NCI-H2107 (cell line): ENCODE measurements at regions not wholly inside any gene's neighbourhood (a gene's known extent, or its start where the extent isn't known, plus 50 kb on each side); places are given as distances from the start of the nearest gene placed in this dataset.

Experiments used
- DNase-seq: peaks from one replicate; lab custom pipeline; 2025; lab: John Stamatoyannopoulos, UW

DNA sequence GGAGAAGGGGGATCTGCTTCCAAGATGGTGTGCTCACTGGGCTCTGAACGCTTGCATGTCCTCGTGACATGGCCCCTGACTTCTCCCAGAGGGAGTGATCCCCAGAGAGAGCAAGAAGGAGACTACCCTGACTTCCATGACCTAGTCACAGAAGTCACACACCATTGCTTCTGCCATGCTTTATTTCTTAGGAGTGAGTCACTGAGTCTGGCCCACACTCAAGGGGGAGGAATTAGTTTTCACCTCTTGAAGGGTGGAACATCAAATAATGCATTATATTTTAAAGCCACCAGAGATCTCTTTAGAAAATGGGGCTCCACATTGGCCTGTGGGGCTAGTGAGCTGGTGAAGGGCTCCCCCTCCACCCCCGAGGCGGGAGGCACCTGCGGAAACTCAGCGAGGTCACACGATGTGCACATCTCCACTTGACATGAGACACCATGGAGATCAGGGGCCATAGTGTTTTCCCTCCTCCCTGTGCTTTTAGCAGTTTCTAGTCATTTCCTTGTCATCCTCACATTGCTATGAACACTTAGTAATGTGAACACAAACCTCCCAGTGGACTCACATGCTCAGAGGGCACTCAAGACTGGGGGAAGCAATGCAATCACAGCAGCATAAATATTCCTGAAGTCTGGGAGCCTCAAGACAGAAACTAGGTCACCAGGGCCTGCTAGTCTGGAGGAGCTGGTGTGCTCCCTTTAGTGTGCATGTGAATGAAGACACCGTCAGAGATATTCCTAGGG, 87.4 kb upstream of the FZD10 start:
- no peak for DNase-seq

DNA sequence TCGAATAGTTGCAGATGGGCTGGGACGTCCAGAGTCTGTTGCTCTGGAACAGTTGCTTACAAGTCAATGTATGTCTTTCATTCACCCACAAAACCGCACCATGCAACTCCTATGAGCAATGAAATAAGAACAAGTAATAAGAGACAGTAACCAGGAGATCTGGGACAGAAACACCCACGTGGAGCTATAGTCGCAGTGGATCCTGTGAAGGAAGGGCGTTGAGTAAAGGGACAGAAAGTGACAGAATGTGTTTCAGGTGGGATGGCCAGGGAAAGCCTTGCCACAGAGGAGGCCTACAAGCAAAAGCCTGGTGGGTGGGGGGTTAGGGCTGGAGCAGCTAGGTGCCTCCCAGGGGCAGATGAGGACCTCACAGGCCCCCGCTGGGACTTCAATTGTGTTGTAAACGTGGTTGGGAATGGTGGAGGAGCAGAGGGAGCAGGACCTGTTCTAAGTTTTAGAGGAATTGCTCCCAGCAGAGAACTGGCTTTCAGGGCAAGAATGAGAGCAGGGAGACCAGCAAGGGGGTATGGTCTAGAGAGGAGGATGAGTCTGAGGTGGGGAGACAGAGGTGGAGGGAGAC, 86.7 kb upstream of the FZD10 start:
- DNase-seq: no peak

DNA sequence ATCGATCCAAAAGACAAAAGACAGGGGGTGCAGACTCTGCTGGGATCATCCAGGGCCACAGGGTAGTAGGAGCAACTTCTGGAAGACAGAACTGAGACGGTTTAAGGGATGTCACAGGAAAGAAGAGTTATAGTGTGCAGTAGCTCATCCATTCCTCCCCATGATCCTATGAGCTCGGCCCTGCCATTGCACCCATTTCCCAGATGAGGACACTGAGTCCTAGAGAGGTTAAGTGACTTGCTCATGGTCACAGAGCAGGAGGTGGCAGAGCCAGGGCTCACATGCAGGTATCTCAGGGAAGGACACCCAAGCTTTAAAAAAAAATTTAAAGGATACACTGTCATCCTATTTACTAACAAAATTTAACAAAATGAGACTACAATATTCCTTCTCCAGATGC, 86.1 kb upstream of the FZD10 start:
- DNase-seq: no peak

DNA sequence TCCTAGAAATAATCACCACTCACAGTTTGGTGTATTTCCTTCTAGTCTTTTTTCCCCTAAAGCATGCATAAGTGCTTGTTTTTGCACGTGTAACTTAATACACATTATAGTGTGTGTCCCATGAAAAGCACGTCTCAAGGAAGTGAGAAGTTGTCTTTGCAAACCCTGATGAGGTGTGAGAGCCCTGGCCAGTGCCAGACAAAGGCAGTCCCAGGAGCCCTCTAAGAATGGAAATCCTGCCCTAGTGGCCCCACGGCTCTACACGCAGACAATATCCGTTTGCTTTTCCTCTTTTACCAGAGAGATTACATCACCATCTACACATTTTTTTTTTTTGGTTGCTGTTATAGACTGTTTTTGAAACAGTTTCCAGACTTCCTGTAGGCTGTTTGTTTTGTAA, 85.5 kb upstream of the FZD10 start:
- no peak for DNase-seq

DNA sequence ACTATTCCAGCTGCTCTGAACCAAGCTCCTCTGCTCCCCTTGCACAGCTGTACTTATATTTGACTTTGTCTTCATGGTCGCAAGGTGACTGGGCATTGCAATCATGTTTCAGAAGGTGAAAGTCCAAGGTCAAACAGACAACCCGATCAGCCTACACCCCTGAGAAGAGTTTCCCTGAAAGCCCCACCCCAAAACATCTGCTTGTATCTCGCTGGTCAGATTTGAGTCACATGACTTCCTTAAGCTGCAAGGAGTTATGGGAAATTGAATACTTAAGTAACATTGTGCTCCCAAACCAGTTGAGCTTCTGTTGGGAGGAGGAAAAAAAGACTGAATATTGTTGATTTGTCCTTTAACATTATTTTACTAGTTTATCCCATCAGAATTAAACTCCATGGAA, 83.4 kb upstream of the FZD10 start:
- no peak for DNase-seq

DNA sequence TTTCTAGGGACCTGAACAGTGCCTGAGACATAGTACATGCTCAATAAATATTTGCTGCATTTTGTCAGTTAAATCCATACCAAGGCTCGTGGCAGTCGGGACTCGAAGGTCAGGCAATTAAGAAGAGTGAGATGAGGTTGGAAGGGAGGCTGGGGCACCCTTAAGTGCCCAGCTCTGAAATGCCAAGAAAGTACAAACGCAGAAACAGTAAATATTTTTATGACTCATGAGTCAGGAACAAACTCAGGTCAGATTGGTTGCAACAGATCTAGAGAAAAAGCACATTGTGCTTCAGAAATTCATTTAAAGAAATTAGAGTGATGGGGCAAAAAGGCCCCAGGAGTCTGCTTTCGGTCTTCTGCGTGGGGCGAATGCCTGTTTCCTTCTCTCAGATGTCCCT, 83.0 kb upstream of the FZD10 start:
- DNase-seq: no peak

DNA sequence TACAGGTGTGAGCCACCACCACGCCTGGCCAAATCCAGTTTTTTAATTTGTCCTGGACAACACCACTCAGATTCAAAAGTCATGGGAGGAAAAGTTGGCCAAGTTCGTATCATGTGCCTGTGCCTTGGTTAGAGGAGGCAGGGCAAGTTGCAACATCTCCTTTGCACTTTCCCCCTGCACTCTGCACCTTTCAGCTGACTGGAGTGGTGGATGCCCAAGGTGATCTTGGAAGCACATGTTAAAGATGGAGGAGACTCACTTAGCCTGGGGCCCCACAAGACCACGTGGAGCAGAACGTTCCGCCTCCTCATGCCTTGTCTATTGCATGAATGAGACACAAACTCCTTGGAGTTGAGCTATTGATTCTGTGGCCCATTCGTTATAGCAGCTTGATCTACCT, 82.1 kb upstream of the FZD10 start:
- DNase-seq: no peak

DNA sequence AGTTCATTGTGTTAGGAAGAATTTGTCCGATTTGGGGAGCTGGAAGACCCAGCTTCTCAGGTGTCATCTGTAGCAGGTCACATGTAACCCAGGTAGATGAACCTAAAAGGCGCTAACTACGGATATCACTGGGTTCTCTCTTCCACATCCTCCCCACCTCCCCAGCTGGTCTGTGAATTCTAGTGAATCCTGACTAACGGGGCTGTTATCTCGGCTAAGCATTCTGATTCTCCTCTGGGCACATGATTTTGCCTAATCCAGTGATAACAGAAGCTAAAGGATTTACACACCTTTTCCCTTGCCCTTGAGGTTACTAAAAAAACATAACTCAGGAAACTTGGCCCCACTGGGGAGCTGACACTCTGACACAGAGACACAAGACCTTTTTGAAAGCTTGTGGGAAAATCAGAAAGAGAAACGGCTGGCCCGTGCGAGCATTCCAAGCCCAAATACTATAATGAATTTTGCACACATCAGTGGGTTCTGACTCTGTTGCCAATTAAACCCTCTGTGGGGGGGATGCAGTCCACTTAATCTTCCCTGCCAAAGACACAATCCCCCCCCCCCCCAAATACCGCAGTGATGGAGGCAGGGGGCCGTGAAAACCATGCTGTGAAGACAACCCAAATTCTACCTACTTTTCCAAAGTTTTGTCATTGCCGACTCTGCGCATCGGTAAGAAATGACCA, 81.0 kb upstream of the FZD10 start:
- DNase-seq: no peak

DNA sequence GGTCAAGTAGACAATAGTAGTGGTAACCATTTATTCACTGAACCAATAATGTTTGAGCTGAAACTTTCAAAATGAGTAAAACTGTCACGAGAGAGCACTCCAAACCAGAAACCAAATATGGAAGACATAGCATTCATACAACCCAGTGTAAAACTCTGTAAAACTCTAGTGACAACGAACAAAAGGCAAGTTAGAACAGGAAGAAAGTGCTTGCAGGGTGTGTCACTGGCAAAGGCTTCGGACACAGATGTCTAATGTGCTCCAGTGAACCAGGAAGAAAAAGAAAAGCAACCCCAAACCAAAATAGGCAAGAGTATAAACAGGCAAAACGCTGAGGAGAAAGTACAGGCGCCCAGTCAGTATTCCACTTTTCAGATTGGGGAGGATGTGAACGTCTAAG, 79.3 kb upstream of the FZD10 start:
- DNase-seq: no peak

DNA sequence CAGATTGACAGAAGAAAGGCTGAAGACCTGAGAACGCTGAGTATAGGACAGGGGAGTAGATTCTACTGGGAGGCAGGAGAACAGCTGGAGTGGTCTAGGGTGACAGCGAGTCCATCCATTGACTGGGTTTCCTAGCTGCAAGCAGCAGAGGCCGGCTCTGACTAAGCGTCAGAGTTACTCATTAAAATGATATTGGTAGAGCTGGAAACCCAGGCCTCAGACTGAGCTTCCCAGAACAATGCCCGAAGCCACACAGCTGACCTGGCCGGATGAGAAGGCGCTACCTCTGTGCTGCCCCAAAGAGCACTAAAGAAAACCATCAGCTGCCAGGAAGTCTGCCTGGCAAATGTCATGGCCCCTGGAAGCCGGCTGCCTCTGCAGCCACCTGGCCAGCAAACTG, 78.5 kb upstream of the FZD10 start:
- no peak for DNase-seq

DNA sequence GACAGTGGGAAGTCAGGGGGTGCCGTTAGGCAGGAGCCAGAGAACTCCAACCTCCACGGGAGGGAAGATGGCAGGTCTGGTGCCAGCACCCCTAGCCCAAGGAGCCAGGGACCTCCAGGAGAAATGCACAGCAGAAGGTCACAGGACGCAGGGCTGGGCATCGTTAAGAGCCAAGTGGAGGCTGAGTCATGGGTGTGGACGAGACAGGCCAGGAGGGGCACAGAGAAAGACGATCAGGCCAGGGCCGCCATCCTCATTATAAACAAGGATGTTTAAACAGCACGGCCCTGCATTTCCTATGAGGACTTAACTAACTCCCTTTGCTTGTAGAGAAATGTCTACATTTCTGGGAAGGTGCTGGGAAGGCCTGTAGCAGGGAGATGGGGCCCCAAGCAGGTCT, 77.9 kb upstream of the FZD10 start:
- no peak for DNase-seq

DNA sequence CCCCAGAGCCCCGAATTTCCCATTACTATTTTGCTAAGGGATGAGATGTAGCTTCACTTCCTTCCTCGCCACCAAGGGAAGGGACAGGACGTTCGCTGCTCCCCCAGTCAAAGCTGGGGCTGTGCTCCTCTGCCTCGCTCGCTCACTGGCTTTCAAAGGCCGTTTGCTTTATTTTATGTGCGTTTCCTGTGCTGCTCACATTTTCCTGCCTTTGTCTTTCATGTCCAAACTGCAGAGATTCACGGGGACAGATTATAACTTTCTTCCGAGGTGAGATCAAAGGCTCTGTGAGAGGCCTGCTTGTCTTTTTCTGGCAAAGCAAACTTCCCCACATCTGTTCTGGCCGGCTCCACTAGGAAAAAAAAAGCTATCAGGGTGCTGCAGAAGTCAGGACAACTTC, 76.0 kb upstream of the FZD10 start:
- no peak for DNase-seq

DNA sequence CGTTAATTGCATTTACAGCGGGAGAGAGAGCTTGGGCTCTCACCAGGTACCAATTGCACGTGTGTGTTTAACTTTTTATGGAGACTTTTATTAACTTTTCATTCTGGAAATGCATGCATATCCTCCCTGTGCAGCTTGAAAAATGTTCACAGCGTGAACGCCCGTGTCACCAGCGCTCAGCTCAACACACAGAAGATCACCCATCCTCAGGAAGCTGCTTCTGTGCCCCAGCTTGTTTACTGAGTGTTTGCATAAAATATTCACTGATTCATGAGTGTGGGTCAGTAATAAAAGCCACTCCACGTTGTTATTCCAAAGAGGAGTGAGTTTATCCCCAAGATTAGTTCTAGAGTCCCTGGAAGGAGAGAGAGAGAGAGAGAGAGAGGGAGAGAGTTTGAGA, 75.5 kb upstream of the FZD10 start:
- no peak for DNase-seq

DNA sequence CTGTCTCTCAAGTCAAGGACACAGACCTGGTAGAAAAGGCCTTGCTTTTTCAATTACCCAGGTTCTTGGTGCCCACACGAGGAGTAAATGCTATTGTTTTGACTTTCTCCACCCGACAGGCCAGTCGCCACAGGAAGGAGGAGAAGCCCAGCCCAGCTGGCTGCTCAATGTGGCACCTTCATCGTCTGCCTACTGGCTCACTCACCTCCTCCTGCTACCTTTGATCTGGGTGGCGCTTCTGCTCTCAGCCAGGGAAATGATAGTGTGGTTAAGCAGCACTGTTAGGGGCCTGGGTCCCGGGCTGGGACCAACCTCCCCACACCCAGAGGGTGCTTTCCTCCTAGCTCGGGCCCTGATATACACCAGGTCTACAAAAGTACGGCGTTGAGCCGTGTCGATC, 75.0 kb upstream of the FZD10 start:
- DNase-seq: no peak

DNA sequence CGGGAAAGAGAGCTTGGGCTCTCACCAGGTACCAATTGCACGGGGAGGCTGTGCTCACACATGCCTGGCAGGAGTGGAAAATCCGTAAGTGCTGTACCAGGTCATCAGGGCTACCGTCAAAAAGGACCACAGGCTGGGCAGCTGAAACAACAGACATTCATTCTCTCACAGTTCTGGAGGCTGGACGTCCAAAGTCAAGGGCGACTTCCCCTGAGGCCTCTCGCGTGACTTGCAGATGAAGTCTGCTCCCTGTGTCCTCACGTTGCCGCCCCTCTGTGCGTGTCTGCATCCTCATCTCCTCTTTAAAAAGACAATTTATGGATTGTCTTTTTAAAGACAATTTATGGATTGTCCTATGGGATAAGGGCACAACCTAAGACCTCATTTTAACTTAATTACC, 73.8 kb upstream of the FZD10 start:
- no peak for DNase-seq

DNA sequence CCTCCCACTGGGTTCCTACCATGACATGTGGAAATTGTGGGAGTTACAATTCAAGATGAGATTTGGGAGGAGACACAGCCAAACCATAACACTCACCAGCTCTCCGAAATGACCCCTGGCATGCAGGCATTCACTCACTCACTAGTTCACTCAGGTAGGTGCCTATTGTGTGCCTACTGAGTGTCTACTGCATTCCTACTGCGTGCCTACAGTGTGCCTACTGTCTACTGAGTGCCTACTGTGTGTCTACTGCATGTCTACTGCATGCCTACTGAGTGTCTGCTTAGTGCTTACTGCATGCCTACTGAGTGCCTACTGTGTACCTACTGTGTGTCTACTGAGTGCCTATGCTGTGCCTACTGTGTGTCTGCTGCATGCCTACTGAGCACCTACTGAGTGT, 71.7 kb upstream of the FZD10 start:
- no peak for DNase-seq

DNA sequence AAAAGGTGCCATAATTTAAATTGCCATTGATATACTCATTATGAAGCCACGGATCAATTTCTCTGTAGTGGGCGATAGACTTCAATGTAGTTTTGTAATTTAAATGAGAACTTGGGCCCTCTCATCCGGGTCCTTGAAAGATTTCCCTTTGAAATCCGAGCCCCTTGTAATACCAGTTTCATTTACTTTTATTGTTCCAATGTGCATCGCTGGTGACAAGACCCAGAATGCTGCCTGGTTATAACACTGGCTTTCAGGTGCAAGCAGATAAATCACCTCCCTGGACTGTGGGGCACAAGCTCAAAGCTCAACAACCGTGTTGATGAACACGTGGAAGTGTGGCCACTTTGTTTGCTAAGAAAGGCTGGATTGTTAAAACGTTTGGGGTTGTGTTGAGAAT, 68.9 kb upstream of the FZD10 start:
- no peak for DNase-seq

DNA sequence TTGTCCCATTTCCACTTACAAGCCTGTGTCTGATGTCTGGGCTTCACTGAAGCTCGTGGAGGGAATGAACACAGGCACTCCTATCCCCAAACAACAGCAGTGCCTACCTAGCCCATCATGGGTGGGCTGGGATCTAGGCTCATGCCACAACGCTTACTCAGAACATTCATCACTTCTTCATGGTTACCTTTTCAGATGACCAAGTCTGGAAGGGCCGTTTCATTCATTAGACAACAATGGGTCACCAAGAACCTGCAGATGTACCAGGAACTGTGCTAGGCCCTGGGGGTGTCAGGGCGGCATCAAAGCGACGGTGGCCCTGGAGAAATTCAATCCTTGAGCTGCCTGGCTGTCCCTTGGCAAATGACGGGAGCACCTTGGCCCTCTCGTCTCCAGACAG, 64.9 kb upstream of the FZD10 start:
- DNase-seq: no peak

DNA sequence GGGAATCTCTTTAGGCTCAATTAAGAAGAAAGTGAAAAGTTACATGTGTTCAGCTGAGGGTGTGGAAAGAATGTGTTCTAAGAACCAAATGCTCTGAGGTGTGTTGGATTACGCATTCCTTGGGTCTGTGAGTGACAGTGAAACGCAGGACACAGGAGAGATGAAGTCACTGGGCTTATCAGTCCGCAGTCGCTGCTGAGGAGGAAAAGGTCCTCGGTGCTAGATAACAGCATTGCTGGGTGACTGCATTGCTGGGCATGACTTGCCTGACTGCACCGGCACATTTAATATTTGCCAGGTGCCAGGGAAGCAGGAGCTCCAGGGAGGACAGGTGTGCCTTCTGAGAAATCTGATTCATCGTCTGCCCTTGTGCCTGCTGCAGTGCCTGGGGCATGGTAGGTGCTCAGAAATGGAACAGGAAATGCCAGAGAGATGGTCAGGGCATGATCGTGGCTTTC, 64.4 kb upstream of the FZD10 start:
- DNase-seq: no peak

DNA sequence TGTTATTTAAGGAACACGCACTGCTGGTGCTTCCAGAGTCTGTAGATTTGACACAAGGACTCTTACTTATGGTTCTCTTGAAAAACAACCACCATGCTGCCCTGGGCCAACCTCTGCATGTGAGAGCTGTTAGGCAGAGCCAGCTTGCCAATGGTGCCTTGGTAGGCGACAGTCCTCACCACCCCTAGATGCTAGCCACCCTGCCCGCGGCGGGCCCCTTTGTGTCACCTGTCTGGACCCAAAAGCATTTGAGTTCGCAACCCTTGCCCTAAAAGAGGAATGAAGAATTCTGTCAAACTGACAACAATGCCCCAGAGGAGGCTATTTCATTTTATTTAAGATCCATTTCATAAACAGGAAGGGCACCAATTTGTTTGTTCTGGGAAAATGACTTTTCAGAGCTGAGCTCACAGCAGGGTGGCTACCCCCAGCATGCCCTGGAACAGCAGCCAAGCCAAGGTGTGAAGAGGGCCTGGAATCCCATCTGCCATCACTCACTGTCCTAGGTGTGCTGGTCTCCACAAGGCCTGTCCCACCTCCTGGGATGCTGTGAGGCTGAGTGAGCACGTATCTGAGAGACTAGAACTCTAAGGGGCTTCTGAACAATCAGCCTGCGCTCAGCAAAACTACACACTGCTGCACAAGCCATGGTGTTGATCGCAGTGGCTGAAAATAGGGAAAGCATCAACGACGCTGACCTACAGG, 63.8 kb upstream of the FZD10 start:
- no peak for DNase-seq

DNA sequence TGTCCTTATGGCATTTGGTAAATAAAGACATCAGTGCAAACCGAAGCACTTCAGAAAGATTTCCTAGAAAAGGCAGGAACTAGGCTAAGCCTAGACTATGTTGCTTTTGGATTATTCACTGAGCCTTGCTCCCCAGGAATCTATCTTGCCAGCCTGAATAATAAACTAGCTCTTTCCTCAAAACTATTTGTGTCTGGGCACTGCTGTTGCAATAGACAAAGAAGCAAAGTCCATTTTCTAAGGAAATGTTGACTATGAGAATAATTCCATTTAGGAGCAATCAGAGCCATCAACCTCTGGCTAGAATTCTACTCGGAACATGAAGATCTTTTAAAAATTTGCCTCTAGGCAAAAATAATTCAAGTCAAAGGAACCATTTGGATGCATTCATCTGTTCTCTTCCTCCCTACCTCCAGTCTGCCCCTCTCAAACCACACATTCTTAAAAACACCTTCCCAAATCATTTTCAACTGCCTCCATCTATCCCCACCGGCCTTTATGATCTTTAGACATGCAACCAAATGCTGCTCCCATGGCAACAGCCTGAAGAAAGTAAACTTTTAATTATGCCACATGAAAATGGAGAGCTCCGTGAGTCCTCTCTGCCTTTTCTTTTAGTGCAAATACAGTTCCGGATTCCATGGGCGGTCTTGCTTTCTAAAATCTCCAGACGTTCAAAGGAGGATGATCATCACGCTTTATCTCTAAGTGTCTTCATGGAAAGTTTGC, 61.5 kb upstream of the FZD10 start:
- DNase-seq: no peak

DNA sequence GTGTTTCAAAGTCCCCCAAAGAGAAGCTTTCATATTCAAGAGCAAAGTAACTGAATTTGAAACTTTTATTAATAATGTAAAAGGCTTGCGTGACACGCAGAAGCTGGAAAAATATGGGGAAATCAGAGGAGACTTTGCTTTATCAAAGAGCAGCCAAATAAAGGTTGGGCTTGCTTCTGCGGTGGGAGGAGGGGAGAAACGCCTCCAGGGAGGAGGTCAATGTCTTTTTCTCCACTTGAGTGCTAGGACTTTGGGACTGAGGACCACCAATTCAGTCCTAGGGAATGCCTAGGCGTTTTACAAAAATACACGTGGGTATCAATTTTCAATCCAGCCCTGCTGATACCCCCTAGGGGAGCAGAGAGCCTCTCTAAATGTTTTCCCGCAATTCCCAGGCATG, 60.9 kb upstream of the FZD10 start:
- DNase-seq: no peak
